NCI-H146 treated with DMSO at 0.1 percent for 48 hours (cell line): ENCODE measurements at regions not wholly inside any gene's neighbourhood (a gene's known extent, or its start where the extent isn't known, plus 50 kb on each side); places are given as distances from the start of the nearest gene placed in this dataset.

ENCODE experiments used
- DNase-seq: peaks from one replicate; lab custom pipeline; 2025; ENCODE audit not compliant: unreplicated experiment; lab: John Stamatoyannopoulos, UW

DNA sequence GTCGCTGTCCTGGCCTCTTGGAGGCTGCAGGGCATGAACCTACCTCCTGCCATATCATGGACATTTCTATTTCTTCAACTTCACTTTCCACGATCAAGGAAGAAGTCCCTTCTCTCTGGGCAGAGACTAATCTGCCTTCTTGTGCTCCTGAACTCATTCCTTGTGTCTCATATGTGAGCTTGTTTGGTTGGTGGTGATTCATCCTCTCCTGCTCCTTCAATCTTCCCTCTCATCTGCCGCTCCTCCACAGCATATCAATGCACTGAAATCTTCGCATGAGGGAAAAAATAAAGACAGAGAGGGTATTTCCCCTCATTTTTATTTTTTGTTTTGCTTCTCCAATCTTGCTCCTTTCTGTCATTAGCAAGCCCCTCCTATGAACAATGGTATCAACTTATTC lies 571.7 kb upstream of the GOT2 start:
- DNase-seq, result no peak

DNA sequence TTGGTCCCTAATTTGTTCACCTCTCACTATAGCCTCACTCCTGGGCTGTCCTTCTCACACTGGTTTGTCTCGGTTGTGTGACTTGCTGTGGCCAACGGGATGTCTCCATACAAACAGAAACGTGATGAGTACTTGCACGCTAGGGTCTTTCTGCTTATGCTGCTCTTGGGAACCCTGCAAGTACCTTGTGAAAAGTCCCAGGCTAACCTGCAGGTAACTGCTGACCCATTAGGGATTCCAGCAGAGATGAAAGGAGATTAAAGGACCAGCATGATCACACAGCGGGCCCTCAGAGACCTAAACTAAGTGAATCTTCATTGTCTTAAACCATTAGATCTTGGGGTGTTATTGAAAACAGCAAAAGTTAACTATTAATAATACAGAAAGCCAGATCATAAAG lies 562.8 kb upstream of the GOT2 start:
- DNase-seq, result no peak

DNA sequence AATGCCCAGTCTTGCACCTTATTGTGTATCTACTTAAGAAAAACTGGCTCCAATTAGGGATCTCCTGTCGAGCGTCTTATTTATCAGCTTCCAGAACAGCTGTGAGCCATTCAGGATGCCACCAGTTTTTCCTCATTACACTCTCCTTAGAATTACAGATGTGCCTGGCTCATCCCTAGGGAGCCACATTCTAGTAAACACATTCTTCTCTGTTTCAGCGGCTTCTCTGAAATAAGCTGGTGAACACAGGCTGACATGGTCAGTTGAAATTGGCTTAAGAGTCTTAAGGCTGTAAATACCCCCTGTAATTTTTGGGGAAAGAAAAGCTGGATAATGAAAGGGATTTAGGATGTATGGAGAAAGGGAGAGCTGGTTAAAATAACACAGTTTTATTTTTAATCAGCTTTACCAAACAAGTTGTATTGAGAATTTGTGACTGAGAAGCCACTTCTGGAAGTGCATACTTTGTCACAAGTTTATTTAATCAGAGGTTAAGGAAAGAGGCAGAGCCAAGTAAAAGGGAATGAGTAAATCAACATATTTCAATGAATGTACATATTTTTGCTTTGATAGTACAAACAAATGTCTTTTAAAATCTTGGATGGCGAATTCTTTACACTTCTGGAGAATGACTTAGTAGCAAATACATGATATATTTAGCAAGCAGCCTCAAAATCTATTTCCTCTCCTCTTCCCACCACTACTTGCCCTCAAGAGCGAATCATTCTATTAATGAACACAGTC lies 562.0 kb upstream of the GOT2 start:
- no peak for DNase-seq

- DNase-seq, result no peak
Measured at GRCh38 chr16:59295474-59295873, 561.4 kb upstream of the GOT2 start.

DNA sequence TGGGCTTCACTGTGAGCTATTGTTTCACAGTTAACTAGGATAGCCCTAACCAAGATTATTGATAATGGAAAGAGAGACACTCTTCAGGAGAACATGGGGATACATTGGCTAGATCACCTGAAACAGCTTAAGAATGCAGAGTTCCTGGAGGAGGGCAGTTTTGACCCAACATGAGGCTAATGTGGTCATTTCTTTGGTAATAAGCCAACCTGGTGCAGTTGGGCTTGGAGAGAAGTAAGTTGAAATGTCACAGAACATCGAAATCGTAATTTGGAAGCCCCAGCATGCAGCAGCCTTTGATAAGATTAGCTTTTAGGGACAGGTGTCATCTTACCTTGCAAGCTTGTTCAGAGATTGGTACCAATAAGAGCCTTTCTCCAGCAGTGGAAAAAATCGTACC lies 556.6 kb upstream of the GOT2 start:
- DNase-seq, result no peak

GRCh38 chr16:59289151-59289550 lies 555.0 kb upstream of the GOT2 start:
- no peak for DNase-seq

DNA sequence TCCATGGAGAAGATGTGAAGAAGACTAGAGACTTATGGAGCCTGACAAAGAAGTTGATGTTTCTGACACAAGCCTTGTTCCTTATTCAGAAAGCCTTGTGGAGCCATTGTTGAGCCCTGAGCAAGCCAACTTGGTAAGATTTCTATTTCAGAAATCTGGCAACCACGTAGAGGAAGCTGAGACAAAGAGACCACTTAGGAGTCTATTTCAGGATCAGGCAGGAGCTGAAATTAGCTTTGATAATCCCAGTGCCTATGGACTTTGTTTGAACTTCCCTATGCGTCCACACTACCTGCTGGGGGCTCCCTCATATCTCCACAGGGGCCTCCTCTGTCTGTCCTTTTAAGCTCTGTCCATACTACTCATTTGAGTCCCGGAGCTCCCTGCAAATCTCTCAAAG lies 540.0 kb upstream of the GOT2 start:
- no peak for DNase-seq

GRCh38 chr16:59263955-59264354 lies 529.8 kb upstream of the GOT2 start:
- DNase-seq, result no peak

GRCh38 chr16:59260892-59261291 lies 526.8 kb upstream of the GOT2 start:
- no peak for DNase-seq

GRCh38 chr16:59259950-59260319 lies 525.8 kb upstream of the GOT2 start:
- DNase-seq, result no peak

- DNase-seq, result no peak
Measured at GRCh38 chr16:59259074-59259949, 525.2 kb upstream of the GOT2 start.

- DNase-seq, result no peak
Measured at GRCh38 chr16:59252317-59252716, 518.2 kb upstream of the GOT2 start.

DNA sequence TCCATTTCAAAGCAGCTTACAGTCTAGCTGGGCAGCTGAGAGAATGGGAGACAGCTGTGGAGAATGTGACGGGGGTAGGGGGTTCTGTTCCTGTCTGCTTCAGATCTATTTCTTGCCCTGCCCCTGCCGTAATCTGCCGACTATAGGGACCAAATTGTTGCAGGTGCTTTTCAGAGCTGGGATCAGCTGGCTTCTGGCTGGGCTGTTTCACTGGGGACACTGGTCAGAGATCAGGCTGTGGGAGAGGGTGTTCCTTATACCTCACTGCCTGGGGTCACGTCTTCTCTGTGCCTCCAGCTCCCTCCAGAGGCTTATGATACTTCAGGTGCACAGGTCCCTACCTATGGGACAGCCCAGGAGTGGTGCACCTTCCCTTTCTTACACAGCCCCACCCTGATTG lies 514.9 kb upstream of the GOT2 start:
- no peak for DNase-seq

- no peak for DNase-seq
Measured at GRCh38 chr16:59242556-59242955, 508.4 kb upstream of the GOT2 start.

- DNase-seq, result no peak
Measured at GRCh38 chr16:59238246-59238645, 504.1 kb upstream of the GOT2 start.

- DNase-seq, result no peak
Measured at GRCh38 chr16:59236804-59237458, 502.8 kb upstream of the GOT2 start.

GRCh38 chr16:59224401-59224800 lies 490.3 kb upstream of the GOT2 start:
- DNase-seq, result no peak

DNA sequence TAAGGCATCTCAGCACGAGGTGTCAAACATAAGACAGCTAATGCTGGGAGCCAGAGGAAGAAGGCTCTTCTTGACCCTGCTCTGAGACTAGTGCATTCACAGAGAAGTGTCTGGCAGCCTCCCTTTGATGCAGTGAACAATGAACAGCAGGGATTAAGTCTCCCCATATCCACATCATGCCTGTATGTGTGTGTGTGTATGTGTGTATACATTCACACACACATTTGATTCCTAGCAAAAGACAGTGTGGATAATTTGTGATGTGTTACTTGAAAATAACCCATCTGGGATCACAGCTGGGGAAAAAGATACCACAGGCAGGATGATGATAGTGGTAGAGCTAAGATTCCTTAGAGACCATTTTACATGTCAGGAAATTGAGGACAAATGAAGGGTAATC lies 485.9 kb upstream of the GOT2 start:
- DNase-seq, result no peak

- no peak for DNase-seq
Measured at GRCh38 chr16:59216291-59216690, 482.2 kb upstream of the GOT2 start.

DNA sequence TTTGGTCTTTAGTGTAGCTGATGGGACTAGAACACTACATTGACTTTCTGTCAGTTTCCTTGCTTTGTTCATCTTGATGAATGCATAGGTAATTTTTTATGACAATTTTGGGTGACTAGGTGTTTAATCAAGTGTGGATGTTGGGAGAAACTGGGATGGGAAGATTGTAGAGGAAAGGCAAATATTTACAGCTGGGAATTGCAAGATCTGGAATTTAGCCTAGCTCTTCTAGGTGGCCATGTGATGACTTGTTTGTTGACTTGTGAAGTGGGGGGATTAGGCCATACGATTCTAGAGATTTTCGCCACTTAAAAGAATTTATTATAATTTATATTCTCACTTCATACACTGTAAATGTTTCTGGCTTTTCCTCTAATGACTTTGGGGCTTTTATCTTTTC lies 480.3 kb upstream of the GOT2 start:
- no peak for DNase-seq

- no peak for DNase-seq
Measured at GRCh38 chr16:59213952-59214351, 479.8 kb upstream of the GOT2 start.

DNA sequence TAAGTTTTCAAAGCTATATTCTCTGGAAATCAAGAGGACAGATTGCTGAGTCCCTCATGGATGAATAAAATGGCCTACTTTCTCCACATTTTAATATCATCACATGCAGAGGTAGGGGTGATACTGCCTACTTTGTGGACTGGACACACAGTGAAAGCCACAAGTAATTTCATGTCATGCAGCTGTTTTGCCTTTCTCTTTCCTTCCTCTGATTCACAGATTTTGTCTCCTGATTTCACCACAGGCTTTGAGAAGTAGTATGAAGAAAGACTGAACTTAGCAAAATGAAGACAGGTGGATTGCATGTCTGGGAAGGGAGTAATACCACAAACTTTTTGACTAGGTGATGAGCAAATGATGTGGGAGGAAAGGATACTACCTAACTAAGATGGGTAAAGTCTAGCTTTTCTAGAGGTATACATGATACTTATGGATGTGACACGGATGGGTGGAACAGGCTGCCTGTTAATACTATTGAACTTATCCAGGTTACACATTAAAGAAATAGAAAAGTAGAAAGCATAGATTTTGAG lies 478.4 kb upstream of the GOT2 start:
- DNase-seq, result no peak
